HG02610 (cell line): ENCODE measurements at regions not wholly inside any gene's neighbourhood (a gene's known extent, or its start where the extent isn't known, plus 50 kb on each side); places are given as distances from the start of the nearest gene placed in this dataset.

Source experiments
- ATAC-seq: cut with Tn5 transposase; IDR thresholded peaks from one replicate; pipeline ENCODE4 v1.9.1; 2021; ENCODE audit warnings: mild to moderate bottlenecking, moderate library complexity; ENCODE audit not compliant: unreplicated experiment

- no peak for ATAC-seq
Observed at GRCh38 chr2:7937082-7937481, 744.8 kb upstream of the ID2 start.

- no peak for ATAC-seq
Observed at GRCh38 chr2:7940723-7941122, 741.1 kb upstream of the ID2 start.

- no peak for ATAC-seq
Observed at GRCh38 chr2:7943446-7943845, 738.4 kb upstream of the ID2 start.

GRCh38 chr2:7945026-7945425 lies 736.8 kb upstream of the ID2 start:
- no peak for ATAC-seq

- no peak for ATAC-seq
Observed at GRCh38 chr2:7950035-7950612, 731.7 kb upstream of the ID2 start.

- ATAC-seq = no peak
Observed at GRCh38 chr2:7951001-7951400, 730.9 kb upstream of the ID2 start.

- no peak for ATAC-seq
Observed at GRCh38 chr2:7951490-7951889, 730.4 kb upstream of the ID2 start.

GRCh38 chr2:7952046-7952745 lies 729.7 kb upstream of the ID2 start:
- no peak for ATAC-seq

- no peak for ATAC-seq
Observed at GRCh38 chr2:7953195-7953594, 728.7 kb upstream of the ID2 start.

GRCh38 chr2:7954234-7954633 lies 727.6 kb upstream of the ID2 start:
- no peak for ATAC-seq

GRCh38 chr2:7956126-7956689 lies 725.6 kb upstream of the ID2 start:
- ATAC-seq = no peak

- ATAC-seq = no peak
Observed at GRCh38 chr2:7961550-7961949, 720.3 kb upstream of the ID2 start.

- no peak for ATAC-seq
Observed at GRCh38 chr2:7962161-7962560, 719.7 kb upstream of the ID2 start.

- no peak for ATAC-seq
Observed at GRCh38 chr2:7963787-7964186, 718.1 kb upstream of the ID2 start.

- ATAC-seq = no peak
Observed at GRCh38 chr2:7966032-7966431, 715.8 kb upstream of the ID2 start.

GRCh38 chr2:7967707-7968405 lies 714.0 kb upstream of the ID2 start:
- no peak for ATAC-seq

- no peak for ATAC-seq
Observed at GRCh38 chr2:7969756-7970515, 711.9 kb upstream of the ID2 start.

- no peak for ATAC-seq
Observed at GRCh38 chr2:7971248-7971647, 710.6 kb upstream of the ID2 start.

- ATAC-seq = no peak
Observed at GRCh38 chr2:7971841-7972240, 710.0 kb upstream of the ID2 start.

GRCh38 chr2:7972670-7973069 lies 709.2 kb upstream of the ID2 start:
- ATAC-seq = no peak

GRCh38 chr2:7973801-7974480 lies 707.9 kb upstream of the ID2 start:
- ATAC-seq = no peak
